H1 (cell line): ENCODE measurements at regions not wholly inside any gene's neighbourhood (a gene's known extent, or its start where the extent isn't known, plus 50 kb on each side); places are given as distances from the start of the nearest gene placed in this dataset.

Source experiments
- CTCF ChIA-PET: fragments of 300-600 bp; sonication (Branson Sonifier 250); formaldehyde crosslinking; loops from one replicate; lab custom pipeline; 2021; ENCODE audit not compliant: partially characterized antibody; lab: Charles Lee
- POLR2A ChIA-PET: fragments of 300-600 bp; sonication (Branson Sonifier 250); formaldehyde crosslinking; loops from one replicate; lab custom pipeline; 2021; ENCODE audit warnings: inconsistent platforms; ENCODE audit not compliant: partially characterized antibody; lab: Charles Lee
- DNase-seq, 2 experiments: peaks; one replicate each; pipeline versions ENCODE4 v3.0.0 to v3.0.0-alpha.2; 2010 to 2022; ENCODE audit warnings: low spot score in 2 of 2, low read depth in 1 of 2, mixed read lengths in 1 of 2
- FAIRE-seq: peaks from 2 replicates; lab custom pipeline; 2011; peaks lifted over from hg19 to GRCh38; lab: Jason Lieb, UNC
- H2AFZ ChIP-seq: 2 replicates; pipeline ENCODE4 v1.8.1; 2012; ENCODE audit warnings: low read length, inconsistent platforms
- H2AK5ac ChIP-seq: 2 replicates; pipeline ENCODE4 v1.6.1; 2013; ENCODE audit warnings: low read depth, low read length
- H2BK120ac ChIP-seq: replicated peaks from 2 replicates; pipeline ENCODE3; 2013; ENCODE audit warnings: low read depth, low read length, inconsistent platforms
- H2BK12ac ChIP-seq: 2 replicates; pipeline ENCODE4 v1.6.1; 2013; ENCODE audit warnings: low read depth, low read length
- H2BK15ac ChIP-seq: 2 replicates; pipeline ENCODE4 v1.6.1; 2013; ENCODE audit warnings: low read length
- H2BK20ac ChIP-seq: 2 replicates; pipeline ENCODE4 v1.6.1; 2013; ENCODE audit warnings: low read length
- H2BK5ac ChIP-seq: 2 replicates; pipeline ENCODE4 v1.6.1; 2013; ENCODE audit warnings: low read depth, low read length
- H3K14ac ChIP-seq: 2 replicates; pipeline ENCODE4 v1.6.1; 2013; ENCODE audit warnings: inconsistent platforms; ENCODE audit not compliant: insufficient read length
- H3K18ac ChIP-seq: 2 replicates; pipeline ENCODE4 v1.6.1; 2013; ENCODE audit warnings: low read length; ENCODE audit errors: extremely low read depth
- H3K23ac ChIP-seq: 2 replicates; pipeline ENCODE4 v1.6.1; 2013; ENCODE audit warnings: inconsistent platforms; ENCODE audit not compliant: insufficient read length
- H3K23me2 ChIP-seq: 2 replicates; pipeline ENCODE4 v1.6.1; 2013; ENCODE audit warnings: low read depth, low read length
- H3K27ac ChIP-seq: 2 replicates; pipeline ENCODE4 v1.6.1; 2011; ENCODE audit warnings: low read depth, low read length, inconsistent platforms
- H3K27me3 ChIP-seq, 4 experiments: replicated peaks in 1 of 4; 1 replicate in 1 of 4; 2 replicates in 3 of 4; pipeline versions ENCODE4 v1.6.1 to v1.8.1; 2011 to 2013; ENCODE audit warnings: low read length in 3 of 4, mild to moderate bottlenecking in 3 of 4, inconsistent platforms in 2 of 4, mixed read lengths in 2 of 4, moderate library complexity in 1 of 4; ENCODE audit not compliant: control insufficient read depth in 3 of 4, insufficient read depth in 3 of 4; ENCODE audit errors: extremely low read depth in 1 of 4
- H3K36me3 ChIP-seq, 4 experiments: 2 replicates each; pipeline versions ENCODE4 v1.6.1 to v1.8.1; 2011 to 2013; ENCODE audit warnings: mild to moderate bottlenecking in 4 of 4, low read length in 3 of 4, moderate library complexity in 2 of 4, control low read depth in 1 of 4, inconsistent platforms in 1 of 4; ENCODE audit not compliant: insufficient read depth in 4 of 4, control insufficient read depth in 2 of 4
- H3K4ac ChIP-seq: replicated peaks from 2 replicates; pipeline ENCODE3; 2013; ENCODE audit warnings: low read length, low read depth, mixed read lengths, inconsistent platforms; ENCODE audit not compliant: insufficient read length
- H3K4me1 ChIP-seq, 4 experiments: replicated peaks in 1 of 4; 1 replicate in 1 of 4; 2 replicates in 3 of 4; pipeline versions ENCODE4 v1.6.1 to v1.8.1; 2011 to 2013; ENCODE audit warnings: low read length in 3 of 4, inconsistent platforms in 2 of 4, mixed read lengths in 1 of 4; ENCODE audit not compliant: insufficient read depth in 4 of 4, control insufficient read depth in 3 of 4
- H3K4me2 ChIP-seq, 2 experiments: 2 replicates each; pipeline versions ENCODE4 v1.6.1 to v1.8.1; 2011 to 2013; ENCODE audit warnings: low read depth in 2 of 2, low read length in 2 of 2, control low read depth in 1 of 2, inconsistent platforms in 1 of 2, mild to moderate bottlenecking in 1 of 2; ENCODE audit not compliant: insufficient read depth in 1 of 2
- H3K4me3 ChIP-seq, 4 experiments: fragments of 200-600, 300-600 bp in 1 of 4; sonication (generic), shearing (Covaris generic), sonication (Bioruptor Twin) in 1 of 4; 2 replicates each; pipeline versions ENCODE4 v1.5.1 to v1.8.1; 2011 to 2016; ENCODE audit warnings: low read length in 4 of 4, low read depth in 3 of 4, control low read depth in 2 of 4, inconsistent platforms in 2 of 4, mild to moderate bottlenecking in 2 of 4, mixed read lengths in 1 of 4, moderate library complexity in 1 of 4; ENCODE audit not compliant: insufficient read depth in 2 of 4; ENCODE audit errors: extremely low read depth in 1 of 4
- H3K56ac ChIP-seq: replicated peaks from 2 replicates; pipeline ENCODE3; 2013; ENCODE audit warnings: low read depth, mild to moderate bottlenecking, mixed read lengths, low read length, inconsistent platforms; ENCODE audit not compliant: insufficient read length
- H3K79me1 ChIP-seq: 2 replicates; pipeline ENCODE4 v1.6.1; 2013; ENCODE audit warnings: low read depth, low read length, control low read depth
- H3K79me2 ChIP-seq, 2 experiments: 2 replicates each; pipeline versions ENCODE4 v1.6.1 to v1.8.1; 2012 to 2013; ENCODE audit warnings: low read length in 2 of 2, mild to moderate bottlenecking in 2 of 2, inconsistent platforms in 1 of 2; ENCODE audit not compliant: insufficient read depth in 2 of 2, control insufficient read depth in 1 of 2
- H3K9ac ChIP-seq, 4 experiments: replicated peaks in 1 of 4; 1 replicate in 1 of 4; 2 replicates in 3 of 4; pipeline versions ENCODE4 v1.6.1 to v1.8.1; 2011 to 2013; ENCODE audit warnings: low read depth in 3 of 4, low read length in 3 of 4, control low read depth in 2 of 4, mild to moderate bottlenecking in 2 of 4, moderate library complexity in 2 of 4, inconsistent platforms in 1 of 4; ENCODE audit errors: extremely low read depth in 1 of 4
- H3K9me3 ChIP-seq, 2 experiments: 2 replicates each; pipeline versions ENCODE4 v1.6.1 to v1.8.1; 2012 to 2013; ENCODE audit warnings: mild to moderate bottlenecking in 2 of 2, moderate library complexity in 2 of 2, control low read depth in 1 of 2, inconsistent platforms in 1 of 2, low read depth in 1 of 2, low read length in 1 of 2, mixed read lengths in 1 of 2; ENCODE audit not compliant: insufficient read depth in 2 of 2
- H4K20me1 ChIP-seq, 2 experiments: replicated peaks in 1 of 2; 2 replicates each; pipeline versions ENCODE3 to v1.8.1; 2011 to 2013; ENCODE audit warnings: inconsistent platforms in 2 of 2, low read length in 2 of 2, mild to moderate bottlenecking in 1 of 2; ENCODE audit not compliant: insufficient read depth in 2 of 2, control insufficient read depth in 1 of 2
- H4K5ac ChIP-seq: 2 replicates; pipeline ENCODE4 v1.6.1; 2013; ENCODE audit warnings: low read length, low read depth, mixed read lengths, inconsistent platforms; ENCODE audit not compliant: insufficient read length
- H4K8ac ChIP-seq: 2 replicates; pipeline ENCODE4 v1.8.0; 2013; ENCODE audit warnings: mild to moderate bottlenecking, moderate library complexity, low read length, inconsistent platforms; ENCODE audit not compliant: insufficient read depth; ENCODE audit errors: extremely low read depth
- H4K91ac ChIP-seq: replicated peaks from 2 replicates; pipeline ENCODE3; 2013; ENCODE audit warnings: low read length, mixed read lengths, inconsistent platforms; ENCODE audit not compliant: insufficient read length
- MAFK ChIP-seq: IDR thresholded peaks from 2 replicates; pipeline ENCODE4 v1.6.1; 2012; ENCODE audit warnings: low read depth, mild to moderate bottlenecking, improper control_type of control experiment, low read length
- TAF7 ChIP-seq: optimal IDR thresholded peaks from 2 replicates; pipeline ENCODE3; 2011; ENCODE audit warnings: low read depth, mild to moderate bottlenecking, inconsistent platforms, low read length, moderate library complexity, borderline replicate concordance

DNA sequence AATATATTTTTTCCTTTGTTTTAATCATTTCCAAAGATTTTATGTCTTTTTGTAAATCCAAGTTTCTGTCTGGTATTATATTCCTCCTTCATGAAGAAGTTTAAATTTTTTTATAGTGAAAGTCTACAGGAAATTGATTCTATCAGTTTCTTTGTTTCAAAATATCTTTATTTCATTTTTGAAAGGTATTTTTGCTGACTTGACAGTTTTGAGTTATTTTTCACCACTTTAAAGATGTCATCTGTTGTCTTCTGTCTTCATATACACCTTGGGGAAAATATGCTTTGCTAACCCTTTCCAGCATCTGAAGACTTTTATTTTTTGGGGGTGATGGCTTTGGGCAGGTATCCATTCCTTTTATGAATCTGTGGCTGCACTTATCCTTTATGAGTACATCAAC, 164.4 kb upstream of the EPHA5 start:
- Histone ChIP-seq H2AK5ac (no peak overlapping the region), H3K18ac (no peak overlapping the region), H3K9ac (no peak overlapping the region), H2BK15ac (no peak overlapping the region), H4K20me1 (no peaks in the 10 kb centered on the region), H3K4ac (no peak overlapping the region), H2AFZ (no peak overlapping the region), H3K27me3 (no peaks in the 10 kb centered on the region), H3K27ac (no peak overlapping the region), H3K4me3 (no peak overlapping the region), H3K9me3 (no peaks in the 10 kb centered on the region), H2BK20ac (no peak overlapping the region), H4K8ac (no peak overlapping the region), H2BK120ac (no peak overlapping the region), H3K14ac (no peak overlapping the region), H3K4me2 (no peak overlapping the region), H3K23ac (no peak overlapping the region), H4K5ac (no peak overlapping the region), H3K4me1 (no peaks in the 10 kb centered on the region), H4K91ac (no peak overlapping the region), H3K56ac (no peak overlapping the region), H2BK5ac (no peak overlapping the region), H3K23me2 (no peaks in the 10 kb centered on the region), H2BK12ac (no peak overlapping the region), H3K79me1 (no peaks in the 10 kb centered on the region), H3K79me2 (no peaks in the 10 kb centered on the region), H3K36me3 (no peaks in the 10 kb centered on the region; a peak in 1 of 8 replicates)
- DNase-seq = no peak
- no peak for FAIRE-seq
- TF ChIP-seq MAFK (peak; percentile 99), TAF7 (no peak)
- ChIA-PET POLR2A (no interaction called here), CTCF (no interaction called here)
